Fibroblast of upper back skin (primary cell): ENCODE measurements at regions not wholly inside any gene's neighbourhood (a gene's known extent, or its start where the extent isn't known, plus 50 kb on each side); places are given as distances from the start of the nearest gene placed in this dataset.
A peak's percentile ranks its signal among the peaks of the same experiment; 100 is the strongest.
"Not testable (repeated sequence)": the region's sequence is repeated elsewhere in the genome, so short reads cannot be mapped to it uniquely, and the experiment has no call there.

Source experiments
- DNase-seq: peaks from one replicate; pipeline ENCODE4 v3.0.0-alpha.2; 2013

- peak; percentile 97 for DNase-seq
Measured at GRCh38 chr7:68691261-68692216, 906.7 kb upstream of the AUTS2 start.

DNA sequence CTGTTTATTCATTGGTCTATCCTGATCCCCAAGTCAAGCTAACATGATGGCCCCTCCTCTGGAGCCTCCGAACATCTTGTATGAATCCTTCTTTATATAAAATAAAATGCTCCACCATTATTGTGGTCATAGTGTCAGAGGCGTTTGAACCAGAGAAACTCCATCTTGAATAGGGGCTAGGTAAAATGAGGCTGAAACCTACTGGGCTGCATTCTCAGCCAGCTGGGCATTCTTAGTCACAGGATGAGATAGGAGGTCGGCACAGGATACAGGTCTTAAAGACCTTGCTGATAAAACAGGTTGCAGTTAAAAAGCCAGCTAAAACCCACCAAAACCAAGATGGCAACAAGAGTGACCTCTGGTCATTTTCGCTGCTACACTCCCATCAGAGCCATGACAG, 905.8 kb upstream of the AUTS2 start:
- no peak for DNase-seq

- DNase-seq = peak; percentile 80
Measured at GRCh38 chr7:68694656-68695055, 903.6 kb upstream of the AUTS2 start.

GRCh38 chr7:68697796-68698280, 900.4 kb upstream of the AUTS2 start:
- peak; percentile 90 for DNase-seq

DNA sequence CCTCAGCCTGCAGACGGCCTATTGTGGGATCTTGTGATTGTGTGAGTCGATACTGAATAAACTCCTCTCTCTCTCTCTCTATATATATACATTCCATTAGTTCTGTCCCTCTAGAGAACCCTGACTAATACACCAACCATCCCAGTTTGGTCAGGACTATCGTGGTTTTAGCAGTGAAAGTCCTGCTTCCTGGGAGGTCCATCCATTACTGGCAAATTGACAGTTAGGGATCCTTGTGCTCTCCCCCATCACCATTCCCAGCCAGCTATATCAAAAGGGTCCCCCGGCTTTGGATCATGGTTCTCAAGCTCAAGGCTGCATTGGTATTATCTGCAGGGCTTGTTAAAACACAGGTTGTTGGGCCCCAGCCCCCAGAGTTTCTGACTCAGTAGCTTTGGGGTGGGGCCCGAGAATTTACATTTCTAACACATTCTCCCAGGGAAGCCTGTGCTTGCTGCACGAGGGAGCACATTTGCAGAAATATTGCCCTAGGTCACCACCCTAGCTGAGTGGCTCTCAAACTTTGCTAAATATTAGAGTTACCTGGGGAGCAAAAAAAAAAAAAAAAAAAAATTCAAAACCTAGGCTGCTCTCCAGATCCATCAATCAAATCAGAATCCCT, 899.1 kb upstream of the AUTS2 start:
- peak; percentile 100 for DNase-seq

- peak; percentile 73 for DNase-seq
Measured at GRCh38 chr7:68700414-68700813, 897.9 kb upstream of the AUTS2 start.

DNA sequence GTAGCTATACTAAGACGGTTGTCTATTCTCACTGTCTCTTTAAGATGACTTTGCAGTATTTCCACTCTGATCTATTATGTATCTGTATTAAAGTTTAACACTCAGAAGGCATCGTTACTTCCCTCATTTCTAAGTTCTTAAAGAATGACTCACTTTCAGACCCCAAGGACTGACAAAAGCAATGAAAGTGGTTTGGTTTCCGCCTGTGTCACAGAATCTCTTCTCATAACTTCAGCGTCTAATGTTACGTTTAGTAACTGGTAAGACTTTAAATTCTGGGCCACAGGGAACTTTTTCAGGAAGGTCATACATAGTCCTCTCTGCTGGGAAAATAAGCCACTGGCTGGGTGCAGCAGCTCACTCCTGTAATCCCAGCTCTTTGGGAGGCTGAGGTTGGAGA, 892.0 kb upstream of the AUTS2 start:
- DNase-seq = peak; percentile 98

DNA sequence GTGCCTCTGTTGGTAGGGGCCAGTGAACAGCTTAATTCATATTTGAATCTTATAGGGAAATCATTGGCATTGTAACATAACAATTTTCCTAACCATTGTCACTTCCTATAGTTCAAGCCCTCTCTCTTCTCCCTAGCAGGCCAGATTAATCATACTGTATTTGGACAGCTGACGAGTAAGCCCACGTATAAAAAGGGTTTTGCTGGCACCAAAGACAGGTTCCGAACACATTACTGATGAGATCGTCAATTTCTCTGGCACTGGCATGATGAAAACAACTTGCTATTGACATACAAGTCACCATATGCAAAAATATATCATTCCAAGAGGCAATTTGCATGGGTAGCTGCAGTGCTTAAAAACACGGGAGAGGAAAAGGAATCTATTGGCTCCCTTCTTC, 891.1 kb upstream of the AUTS2 start:
- DNase-seq = peak; percentile 19

GRCh38 chr7:68707958-68708357, 890.3 kb upstream of the AUTS2 start:
- DNase-seq = no peak

DNA sequence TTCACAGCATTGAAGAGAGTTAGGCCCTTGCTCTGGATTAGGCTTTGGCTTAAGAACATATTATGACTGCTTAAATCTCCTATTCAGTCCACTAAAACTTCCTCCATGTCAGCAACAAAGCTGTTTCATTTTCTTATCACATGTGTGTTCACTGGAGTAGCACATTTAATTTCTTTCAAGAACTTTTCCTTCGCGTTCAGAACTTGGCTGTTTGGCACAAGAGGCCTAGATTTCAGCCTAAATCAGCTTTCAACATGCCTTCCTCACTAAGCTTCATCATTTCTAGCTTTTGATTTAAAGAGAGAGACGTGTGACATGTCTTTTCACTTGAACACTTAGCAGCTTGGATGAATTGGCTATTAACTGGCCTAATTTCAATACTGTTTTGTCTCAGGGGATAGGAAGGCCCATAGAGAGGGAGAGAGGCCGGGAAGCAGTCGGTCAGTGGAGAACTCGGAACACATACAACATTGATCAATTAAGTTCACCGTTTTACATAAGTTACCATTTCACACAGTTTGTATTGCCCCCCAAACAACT, 885.2 kb upstream of the AUTS2 start:
- DNase-seq = no peak

DNA sequence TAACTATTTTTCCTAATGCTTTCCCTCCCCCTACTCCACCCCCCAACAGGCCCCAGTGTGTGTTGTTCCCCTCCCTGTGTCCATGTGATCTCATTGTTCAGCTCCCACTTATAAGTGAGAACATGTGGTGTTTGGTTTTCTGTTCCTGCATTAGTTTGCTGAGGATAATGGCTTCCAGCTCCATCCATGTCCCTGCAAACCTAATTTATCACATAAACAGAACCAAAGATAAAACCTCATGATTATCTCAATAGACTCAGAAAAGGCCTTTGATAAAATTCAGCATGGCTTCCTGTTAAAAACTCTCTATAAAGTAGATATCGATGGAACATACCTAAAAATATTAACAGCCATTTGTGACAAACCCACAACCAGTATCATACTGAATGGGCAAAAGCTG, 884.1 kb upstream of the AUTS2 start:
- DNase-seq = not testable (repeated sequence)

- no peak for DNase-seq
Measured at GRCh38 chr7:68715907-68716306, 882.4 kb upstream of the AUTS2 start.

DNA sequence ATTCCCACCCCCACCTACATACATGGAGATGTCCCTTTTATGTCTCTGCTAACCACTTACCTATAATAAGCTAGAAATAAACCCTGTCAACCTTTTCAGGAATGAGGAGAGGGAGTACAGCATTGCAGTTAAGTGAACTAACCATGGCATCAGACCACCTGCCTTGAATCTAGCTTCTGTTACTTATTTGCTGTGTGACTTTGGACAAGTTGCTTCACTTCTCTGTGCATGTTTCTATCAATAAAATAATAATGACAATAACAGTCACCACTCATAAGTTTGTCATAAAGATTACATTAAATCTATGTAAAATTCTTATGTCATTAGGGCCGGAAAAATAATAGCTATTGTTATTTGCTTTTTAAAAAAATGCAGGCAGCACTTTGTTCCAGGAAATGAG, 881.1 kb upstream of the AUTS2 start:
- DNase-seq = no peak

GRCh38 chr7:68718097-68718551, 880.2 kb upstream of the AUTS2 start:
- no peak for DNase-seq

GRCh38 chr7:68720697-68721096, 877.6 kb upstream of the AUTS2 start:
- DNase-seq = peak; percentile 81

DNA sequence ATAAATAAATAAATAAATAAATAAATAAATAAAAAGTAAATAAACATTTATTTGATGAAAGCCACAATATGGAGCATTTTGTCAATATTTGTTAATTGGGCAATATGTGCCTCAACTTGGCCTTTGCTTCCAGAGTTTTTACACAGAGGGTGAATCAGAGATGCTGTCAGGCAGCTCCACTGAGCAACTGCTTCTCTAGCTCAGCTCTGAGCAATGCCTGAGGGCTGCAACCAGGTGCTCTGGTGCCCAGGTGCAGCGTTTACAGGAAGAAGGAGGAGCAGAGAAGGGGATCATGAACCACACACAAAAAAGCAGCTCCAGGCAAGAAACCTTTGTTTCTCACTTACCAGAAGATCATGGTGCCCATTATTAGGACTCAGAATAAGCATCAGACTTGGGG, 876.2 kb upstream of the AUTS2 start:
- DNase-seq = no peak

GRCh38 chr7:68724965-68725364, 873.3 kb upstream of the AUTS2 start:
- no peak for DNase-seq

DNA sequence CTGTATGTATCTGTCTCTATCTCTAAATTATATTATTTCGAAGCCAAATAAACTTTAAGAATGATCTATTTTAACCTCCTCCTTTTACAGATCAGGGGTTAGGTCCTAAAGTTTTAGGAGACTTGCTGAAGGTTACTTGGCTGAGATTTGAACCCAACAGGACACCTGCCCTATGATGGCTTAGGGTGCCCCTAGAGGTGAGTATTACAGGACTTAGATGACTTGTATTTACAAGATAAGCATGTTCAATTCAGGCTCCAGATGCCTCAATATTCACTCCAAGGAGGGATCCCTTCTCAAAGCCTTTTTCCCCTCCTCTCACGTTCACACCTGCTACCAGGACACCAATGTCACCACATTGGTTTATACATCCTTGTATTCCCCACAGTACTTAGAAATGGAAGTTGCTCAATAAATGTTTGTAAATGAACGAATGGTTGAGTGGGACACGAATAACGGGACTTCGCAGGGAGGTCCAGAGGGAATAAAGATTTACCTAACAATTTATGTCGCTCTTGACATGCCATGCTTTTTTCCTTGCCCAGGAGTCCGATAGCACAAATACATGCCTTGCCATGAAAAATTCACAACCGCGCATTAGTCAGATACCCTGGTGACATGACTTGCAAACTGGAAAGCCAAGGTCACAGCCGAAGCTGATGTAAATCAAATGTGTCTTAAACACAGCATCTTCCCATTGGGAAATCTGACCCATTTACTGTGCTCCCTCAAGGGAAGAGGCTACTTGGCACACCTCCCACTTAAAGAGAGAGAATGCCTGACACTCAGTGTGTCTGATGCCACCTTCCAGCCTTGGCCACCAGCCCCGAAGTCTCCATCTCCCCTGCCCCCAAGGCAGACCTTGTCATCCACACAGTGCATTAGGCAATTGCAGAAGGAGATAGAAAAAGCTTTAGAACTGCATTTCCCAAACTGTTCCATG, 872.2 kb upstream of the AUTS2 start:
- DNase-seq = peak; percentile 10

DNA sequence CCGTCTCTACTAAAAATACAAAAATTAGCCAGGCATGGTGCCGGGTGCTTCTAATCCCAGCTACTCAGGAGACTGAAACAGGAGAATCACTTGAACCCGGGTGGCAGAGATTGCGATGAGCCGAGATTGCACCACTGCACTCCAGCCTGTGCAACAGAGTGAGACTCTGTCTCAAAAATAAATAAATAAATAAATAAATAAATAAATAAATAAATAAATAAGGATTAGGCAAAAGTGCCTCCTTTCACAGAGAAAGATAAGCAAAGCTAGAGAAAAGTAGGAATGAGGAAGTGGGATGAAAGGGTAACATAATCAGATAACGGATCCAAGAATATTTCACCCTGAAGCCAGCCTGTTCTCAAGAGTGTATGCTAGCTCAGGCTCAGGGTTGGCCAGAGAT, 869.6 kb upstream of the AUTS2 start:
- DNase-seq = not testable (repeated sequence)

- no peak for DNase-seq
Measured at GRCh38 chr7:68729371-68729770, 868.9 kb upstream of the AUTS2 start.

DNA sequence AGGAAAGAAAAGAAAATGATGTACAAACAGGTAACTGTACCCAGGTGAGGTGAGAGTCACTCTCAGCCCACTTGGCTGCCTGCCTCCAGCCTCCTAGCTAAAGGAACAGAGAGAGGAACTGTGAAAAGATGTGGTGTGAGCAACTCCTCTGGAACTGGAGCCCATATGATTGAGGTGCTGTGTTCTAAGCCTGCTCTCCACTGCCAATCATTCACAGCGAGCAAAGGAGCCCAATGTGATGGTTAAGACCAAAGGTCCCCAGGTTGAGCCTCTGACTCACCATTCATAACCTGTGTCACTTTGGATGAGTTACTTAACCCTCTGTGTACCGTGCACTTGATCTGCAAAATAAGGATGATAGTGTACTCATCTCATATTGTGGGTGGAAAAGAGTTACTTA, 868.1 kb upstream of the AUTS2 start:
- DNase-seq = no peak

GRCh38 chr7:68730964-68731363, 867.3 kb upstream of the AUTS2 start:
- no peak for DNase-seq
